SU-DHL-6 (cell line): ENCODE measurements at regions not wholly inside any gene's neighbourhood (a gene's known extent, or its start where the extent isn't known, plus 50 kb on each side); places are given as distances from the start of the nearest gene placed in this dataset.

Experiments used
- H2AFZ ChIP-seq: fragments of 200-600 bp; sonication (generic); 2 replicates; pipeline ENCODE4 v1.6.1; 2014; ENCODE audit warnings: low read depth, mild to moderate bottlenecking, moderate library complexity, mixed read lengths, antibody characterized with exemption, low read length; ENCODE audit not compliant: severe bottlenecking
- H3F3A ChIP-seq: fragments of 200-600 bp; shearing (Covaris generic); 2 replicates; pipeline ENCODE4 v1.6.0; 2016; ENCODE audit warnings: antibody characterized with exemption, mild to moderate bottlenecking; ENCODE audit not compliant: insufficient read depth
- H3K27ac ChIP-seq: fragments of 200-600 bp; sonication (generic); 2 replicates; pipeline ENCODE4 v1.5.1; 2016; ENCODE audit warnings: low read depth, mild to moderate bottlenecking, low read length, moderate library complexity, mixed read lengths
- H3K27me3 ChIP-seq: fragments of 200-600 bp; sonication (generic), shearing (Covaris generic); 2 replicates; pipeline ENCODE4 v1.6.0; 2014; ENCODE audit warnings: mild to moderate bottlenecking, low read length
- H3K36me3 ChIP-seq: fragments of 200-600 bp; sonication (generic); 2 replicates; pipeline ENCODE4 v1.6.1; 2014; ENCODE audit warnings: mild to moderate bottlenecking, low read length, mixed read lengths
- H3K4me2 ChIP-seq: fragments of 300-600, 200-600 bp; shearing (Covaris generic), sonication (generic); 2 replicates; pipeline ENCODE4 v1.6.0; 2014; ENCODE audit warnings: low read length, low read depth, mild to moderate bottlenecking; ENCODE audit not compliant: poor library complexity, severe bottlenecking
- H3K4me3 ChIP-seq: fragments of 200-600 bp; sonication (generic); 2 replicates; pipeline ENCODE4 v1.5.1; 2014; ENCODE audit warnings: antibody characterized with exemption, low read length, mild to moderate bottlenecking, mixed read lengths; ENCODE audit not compliant: insufficient read depth, poor library complexity, severe bottlenecking
- H3K79me2 ChIP-seq: fragments of 200-600 bp; sonication (generic); 2 replicates; pipeline ENCODE4 v1.6.1; 2014; ENCODE audit warnings: mild to moderate bottlenecking, low read length, moderate library complexity; ENCODE audit not compliant: insufficient read depth
- H3K9ac ChIP-seq: fragments of 200-600 bp; sonication (generic); 2 replicates; pipeline ENCODE4 v1.7.0; 2014; ENCODE audit warnings: mild to moderate bottlenecking, low read length
- H3K9me2 ChIP-seq: fragments of 200-600 bp; sonication (generic); replicated peaks from 2 replicates; pipeline ENCODE4 v1.6.1; 2014; ENCODE audit warnings: low read length; ENCODE audit not compliant: insufficient read depth
- H3K9me3 ChIP-seq: fragments of 200-600 bp; sonication (generic); 2 replicates; pipeline ENCODE4 v1.6.1; 2014; ENCODE audit warnings: low read length, mixed read lengths; ENCODE audit not compliant: insufficient read depth
- H4K20me1 ChIP-seq: fragments of 200-600 bp; sonication (generic); 2 replicates; pipeline ENCODE4 v1.6.1; 2014; ENCODE audit warnings: low read depth, mild to moderate bottlenecking, antibody characterized with exemption, low read length, moderate library complexity, mixed read lengths
- CTCF ChIP-seq: fragments of 200-600 bp; sonication (generic); IDR thresholded peaks from one replicate; pipeline ENCODE4 v1.5.1; 2017; ENCODE audit warnings: antibody characterized with exemption, mild to moderate bottlenecking, low read length, moderate library complexity; ENCODE audit not compliant: insufficient read depth, poor library complexity, severe bottlenecking
- EZH2phosphoT487 ChIP-seq: fragments of 200-600 bp; sonication (generic), shearing (Covaris generic); conservative IDR thresholded peaks from 2 replicates; pipeline ENCODE4 v1.6.1; 2018; ENCODE audit warnings: mild to moderate bottlenecking, antibody characterized with exemption, low read length, moderate library complexity, mixed read lengths

DNA sequence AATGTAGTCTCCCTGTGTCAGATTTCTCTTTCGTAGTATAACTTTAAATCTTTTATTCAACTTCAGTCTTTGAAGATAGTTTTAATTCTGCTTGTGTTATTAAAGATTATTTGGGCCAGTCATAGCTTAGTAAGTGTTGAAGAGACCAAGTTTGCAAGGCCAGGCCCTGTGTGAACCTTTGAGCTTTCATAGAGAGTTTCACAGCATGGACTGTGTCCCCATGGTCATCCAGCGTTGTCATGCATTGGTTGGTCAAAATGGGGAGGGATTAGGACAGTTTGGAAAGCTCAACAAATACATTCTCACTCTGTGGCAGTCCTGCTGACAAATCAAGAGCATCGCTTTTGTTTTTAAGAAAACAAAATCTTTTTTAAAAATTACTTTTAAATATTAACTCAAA lies 74.6 kb upstream of the FAM83B start:
- Histone ChIP-seq H3K9me3 (no peaks in the 10 kb centered on the region), H3F3A (no peaks in the 10 kb centered on the region), H3K4me2 (no peak overlapping the region), H3K36me3 (no peaks in the 10 kb centered on the region), H3K79me2 (no peaks in the 10 kb centered on the region), H3K27ac (no peak overlapping the region), H4K20me1 (no peaks in the 10 kb centered on the region), H3K4me3 (no peak overlapping the region), H3K9ac (no peak overlapping the region), H3K27me3 (no peaks in the 10 kb centered on the region), H3K9me2 (no peaks in the 10 kb centered on the region), H2AFZ (no peak overlapping the region)
- TF ChIP-seq EZH2phosphoT487 (no peak), CTCF (no peak)

- no peak for TF ChIP-seq EZH2phosphoT487
- no peak for TF ChIP-seq CTCF
- Histone ChIP-seq H3K4me3 (no peak overlapping the region), H3K36me3 (no peaks in the 10 kb centered on the region), H4K20me1 (no peaks in the 10 kb centered on the region), H3K9me2 (no peaks in the 10 kb centered on the region), H3K27me3 (no peaks in the 10 kb centered on the region), H3K9ac (no peak overlapping the region), H3K9me3 (no peaks in the 10 kb centered on the region), H3K79me2 (no peaks in the 10 kb centered on the region), H3K4me2 (no peak overlapping the region), H3F3A (no peaks in the 10 kb centered on the region), H3K27ac (no peak overlapping the region), H2AFZ (no peak overlapping the region)
Observed at GRCh38 chr6:54772610-54773009, 74.0 kb upstream of the FAM83B start.

DNA sequence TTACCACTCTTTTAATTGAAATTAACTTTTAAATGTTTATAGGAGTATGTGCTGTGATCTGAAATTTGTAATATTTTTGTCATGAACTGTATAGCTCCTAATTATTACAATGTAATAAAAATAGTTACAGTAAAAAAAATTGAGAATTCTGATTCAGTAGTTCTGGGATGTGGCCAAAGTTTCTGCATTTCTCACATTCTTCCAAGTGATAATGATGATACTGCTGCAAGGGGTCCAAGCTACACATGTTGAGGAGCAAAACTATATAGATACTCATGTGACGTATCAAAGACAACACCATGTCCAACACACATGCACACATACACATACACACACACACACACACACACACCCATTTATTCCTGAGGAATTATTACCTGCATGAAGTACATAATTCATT lies 71.0 kb upstream of the FAM83B start:
- H3K4me2 ChIP-seq = no peak overlapping the region
- H4K20me1 ChIP-seq = no peaks in the 10 kb centered on the region
- H3K9ac ChIP-seq = no peak overlapping the region
- H3K27ac ChIP-seq = no peak overlapping the region
- H3K9me2 ChIP-seq = no peaks in the 10 kb centered on the region
- no peak overlapping the region for H3K4me3 ChIP-seq
- no peaks in the 10 kb centered on the region for H3K27me3 ChIP-seq
- H3F3A ChIP-seq = no peaks in the 10 kb centered on the region
- H3K9me3 ChIP-seq = no peaks in the 10 kb centered on the region
- H3K36me3 ChIP-seq = no peaks in the 10 kb centered on the region
- H3K79me2 ChIP-seq = no peaks in the 10 kb centered on the region
- H2AFZ ChIP-seq = no peak overlapping the region
- no peak for TF ChIP-seq CTCF
- TF ChIP-seq EZH2phosphoT487 = no peak

GRCh38 chr6:54776891-54777290 lies 69.7 kb upstream of the FAM83B start:
- H3K4me3 ChIP-seq = no peak overlapping the region
- no peak overlapping the region for H2AFZ ChIP-seq
- TF ChIP-seq CTCF = no peak
- no peak for TF ChIP-seq EZH2phosphoT487
- H3K9me2 ChIP-seq = no peaks in the 10 kb centered on the region
- H4K20me1 ChIP-seq = no peaks in the 10 kb centered on the region
- H3F3A ChIP-seq = no peaks in the 10 kb centered on the region
- no peaks in the 10 kb centered on the region for H3K9me3 ChIP-seq
- no peaks in the 10 kb centered on the region for H3K79me2 ChIP-seq
- H3K27me3 ChIP-seq = no peaks in the 10 kb centered on the region
- H3K36me3 ChIP-seq = no peaks in the 10 kb centered on the region
- no peak overlapping the region for H3K27ac ChIP-seq
- no peak overlapping the region for H3K9ac ChIP-seq
- H3K4me2 ChIP-seq = no peak overlapping the region
